ENCODE measurements at regions not wholly inside any gene's neighbourhood (a gene's known extent, or its start where the extent isn't known, plus 50 kb on each side); places are given as distances from the start of the nearest gene placed in this dataset.

GRCh38 chr7:156174428-156174827 lies 362.2 kb upstream of the SHH start:
- DNase-seq = no peak

- DNase-seq = no peak
These were observed 361.6 kb upstream of the SHH start for GRCh38 chr7:156173748-156174353.

- no peak for DNase-seq
These were observed 361.1 kb upstream of the SHH start for GRCh38 chr7:156173346-156173745.

DNA sequence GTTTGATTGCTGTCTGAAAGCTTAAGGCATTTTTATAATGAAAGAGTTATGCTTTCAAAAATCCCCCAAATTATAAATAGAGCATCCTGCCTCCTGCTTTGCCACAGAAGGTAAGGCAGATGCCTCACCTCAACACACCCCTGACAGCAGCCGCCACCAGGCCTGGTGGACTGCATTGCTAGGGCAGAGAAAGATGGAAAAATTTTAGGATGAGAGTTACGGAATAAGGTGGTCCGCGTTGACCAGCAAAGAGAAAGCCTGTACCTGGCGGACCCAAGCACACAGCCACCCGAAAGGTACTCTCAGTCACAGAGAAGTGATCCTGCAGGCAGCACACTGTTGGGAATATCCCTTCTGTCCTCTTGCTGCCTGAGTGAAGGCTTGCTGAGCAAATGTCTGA lies 360.4 kb upstream of the SHH start:
- DNase-seq = no peak

GRCh38 chr7:156169474-156170370 lies 357.5 kb upstream of the SHH start:
- no peak for DNase-seq

- DNase-seq = no peak
These were observed 356.2 kb upstream of the SHH start for GRCh38 chr7:156168434-156168833.

GRCh38 chr7:156167987-156168386 lies 355.7 kb upstream of the SHH start:
- DNase-seq = no peak

- DNase-seq = no peak
These were observed 355.1 kb upstream of the SHH start for GRCh38 chr7:156167417-156167807.

DNA sequence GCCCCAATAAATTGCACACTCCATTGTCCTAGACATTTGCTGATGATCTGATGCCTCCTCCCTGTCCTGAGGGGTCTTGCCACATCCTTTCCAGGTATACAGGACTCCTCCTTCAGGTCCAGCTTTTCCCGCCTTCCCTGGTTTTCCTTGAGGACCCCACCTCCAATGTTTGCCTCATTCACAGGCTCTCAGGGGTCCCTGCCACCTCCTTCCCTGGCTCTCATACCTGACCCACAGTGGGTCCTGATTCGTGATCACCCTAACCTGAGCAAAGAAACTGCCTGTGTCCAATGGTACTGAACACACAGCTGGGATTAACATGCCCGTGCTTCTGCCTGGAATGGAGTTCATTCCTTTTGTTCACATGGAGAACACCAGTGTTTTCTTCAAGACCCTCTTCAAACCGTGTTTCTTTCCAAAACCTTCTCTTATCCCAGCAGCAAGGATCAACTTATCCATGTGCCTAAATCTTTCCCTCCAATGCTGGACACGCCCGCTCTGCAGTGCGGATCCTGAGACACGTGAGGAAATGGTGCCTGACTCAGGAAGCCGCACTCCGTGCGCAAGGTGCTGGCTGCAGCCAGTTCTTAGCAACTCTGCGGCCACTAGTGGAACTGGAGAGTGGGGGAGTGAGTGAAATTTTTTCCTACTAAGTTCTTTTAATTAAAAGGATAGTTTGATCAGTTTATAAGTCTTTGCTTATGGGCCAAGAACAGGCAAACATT lies 354.6 kb upstream of the SHH start:
- no peak for DNase-seq

GRCh38 chr7:156163747-156164146 lies 351.5 kb upstream of the SHH start:
- DNase-seq = no peak

DNA sequence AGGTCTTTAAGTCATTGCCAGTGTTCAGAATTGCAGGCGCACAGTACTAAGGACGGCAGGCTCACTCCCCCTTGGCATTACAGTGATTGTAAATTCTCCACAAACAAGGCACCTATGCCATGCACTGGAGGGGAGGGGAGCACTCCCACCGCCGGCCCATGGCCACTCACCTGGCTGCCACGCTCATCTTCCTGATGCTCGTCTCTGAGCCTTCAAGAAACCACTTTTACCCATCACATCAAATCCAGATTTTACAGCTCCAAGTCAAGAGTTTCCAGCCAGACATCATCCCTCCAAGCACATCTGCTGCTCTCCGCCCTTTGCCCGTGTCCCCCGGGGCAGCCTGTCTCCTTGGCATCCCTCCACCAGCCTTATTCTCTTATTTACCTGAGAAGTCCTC lies 350.2 kb upstream of the SHH start:
- no peak for DNase-seq

DNA sequence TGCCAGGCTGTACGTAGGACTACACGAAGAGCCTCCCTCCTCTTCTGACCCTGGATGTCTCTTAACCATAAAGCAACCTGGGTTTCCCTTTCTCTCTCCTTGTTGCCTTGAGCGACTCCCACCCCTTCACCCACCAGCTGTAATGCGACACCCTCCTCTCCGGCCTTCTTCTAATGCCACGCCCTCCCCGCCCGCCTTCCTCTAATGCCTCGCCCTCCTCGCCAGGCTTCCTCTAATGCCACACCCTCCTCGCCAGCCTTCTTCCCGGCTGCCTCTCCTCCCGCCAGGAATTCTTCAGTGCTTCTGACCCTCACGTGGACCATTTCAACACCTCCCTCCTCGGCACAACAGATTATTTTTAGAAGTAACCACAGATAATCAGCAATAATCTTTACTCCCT lies 348.5 kb upstream of the SHH start:
- DNase-seq = no peak

GRCh38 chr7:156158693-156159092 lies 346.4 kb upstream of the SHH start:
- no peak for DNase-seq

GRCh38 chr7:156158213-156158612 lies 345.9 kb upstream of the SHH start:
- DNase-seq = no peak

- DNase-seq = no peak
These were observed 345.2 kb upstream of the SHH start for GRCh38 chr7:156157409-156158012.

DNA sequence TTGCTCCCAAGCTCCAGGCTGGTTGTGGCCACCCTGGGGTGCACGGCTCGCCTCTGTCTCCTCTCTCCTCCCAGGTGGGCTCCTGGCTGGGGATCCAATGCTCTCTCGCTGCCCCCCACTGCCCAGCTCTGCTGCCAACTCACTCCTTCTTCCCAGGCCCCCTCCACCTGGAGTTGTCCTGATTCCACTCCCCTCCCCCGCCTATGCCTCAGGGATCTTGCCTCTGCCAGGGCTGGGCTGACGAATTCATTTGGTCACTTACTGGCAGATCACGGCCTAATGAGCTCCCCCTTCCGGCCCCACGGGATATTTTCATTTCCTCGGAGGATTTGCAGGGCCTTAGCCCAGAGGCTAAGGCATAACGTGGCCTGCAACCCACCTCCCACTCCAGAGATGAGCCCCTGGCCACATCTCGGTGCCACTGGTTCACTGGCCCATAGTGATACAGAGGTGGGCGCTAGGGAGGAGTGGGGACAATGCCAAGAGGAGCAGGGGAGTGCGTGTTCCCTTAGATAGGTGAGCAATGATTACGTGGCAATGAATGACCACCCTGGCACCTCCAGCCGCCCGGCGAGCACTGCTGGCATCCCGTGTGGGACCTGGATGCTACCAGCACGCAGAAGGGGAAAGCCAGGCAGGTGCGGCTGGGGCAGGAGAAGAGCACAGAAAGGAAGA lies 344.6 kb upstream of the SHH start:
- DNase-seq = no peak

GRCh38 chr7:156155988-156156733 lies 343.9 kb upstream of the SHH start:
- DNase-seq = no peak

DNA sequence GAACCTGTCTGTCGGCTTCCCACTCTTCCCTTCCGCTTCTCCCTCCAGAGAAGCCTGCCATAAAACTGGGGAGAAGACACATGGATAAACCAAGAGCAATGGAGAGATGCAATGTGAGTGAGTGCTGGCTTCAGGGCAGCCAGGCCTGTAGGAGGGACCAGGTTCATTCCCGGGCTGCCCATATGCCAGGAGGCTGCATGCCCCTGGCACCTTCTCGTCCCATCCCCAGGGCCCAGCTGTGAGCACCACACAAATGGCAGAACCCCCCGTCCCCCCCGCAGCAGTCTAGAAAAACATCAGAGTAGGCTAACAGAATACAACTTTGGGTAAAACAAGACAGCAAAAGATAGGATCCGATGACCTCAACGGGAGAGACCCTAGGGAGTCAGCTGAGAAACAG lies 341.3 kb upstream of the SHH start:
- no peak for DNase-seq

GRCh38 chr7:156152390-156152789 lies 340.1 kb upstream of the SHH start:
- no peak for DNase-seq

- no peak for DNase-seq
These were observed 339.4 kb upstream of the SHH start for GRCh38 chr7:156151658-156152057.

- DNase-seq = no peak
These were observed 338.8 kb upstream of the SHH start for GRCh38 chr7:156151078-156151477.

GRCh38 chr7:156148995-156149394 lies 336.7 kb upstream of the SHH start:
- DNase-seq = no peak
